ENCODE measurements at regions not wholly inside any gene's neighbourhood (a gene's known extent, or its start where the extent isn't known, plus 50 kb on each side); places are given as distances from the start of the nearest gene placed in this dataset.
A peak's percentile ranks its signal among the peaks of the same experiment; 100 is the strongest.

GRCh38 chr12:127485528-127485927 is 781.4 kb upstream of the TMEM132C start:
- peak overlapping the region; percentile 54 for H3K4me2 ChIP-seq (ENCODE audit: low read length)
- no peaks in the 10 kb centered on the region for H3F3A ChIP-seq (ENCODE audit: low read length, unreplicated experiment)
- no peaks in the 10 kb centered on the region for H4K20me1 ChIP-seq (ENCODE audit: low read length)
- H3K9ac ChIP-seq (ENCODE audit: low read length): peak overlapping the region; percentile 30; the same call in 1 of the 2 replicates
- TF ChIP-seq EZH2phosphoT487 (IDR thresholded peaks at IDR 0.05; ENCODE audit: borderline replicate concordance, low read length): no peak
- TF ChIP-seq EZH2 (IDR thresholded peaks at IDR 0.05; ENCODE audit: low read length, unreplicated experiment): no peak
- TF ChIP-seq, protein P1, sequence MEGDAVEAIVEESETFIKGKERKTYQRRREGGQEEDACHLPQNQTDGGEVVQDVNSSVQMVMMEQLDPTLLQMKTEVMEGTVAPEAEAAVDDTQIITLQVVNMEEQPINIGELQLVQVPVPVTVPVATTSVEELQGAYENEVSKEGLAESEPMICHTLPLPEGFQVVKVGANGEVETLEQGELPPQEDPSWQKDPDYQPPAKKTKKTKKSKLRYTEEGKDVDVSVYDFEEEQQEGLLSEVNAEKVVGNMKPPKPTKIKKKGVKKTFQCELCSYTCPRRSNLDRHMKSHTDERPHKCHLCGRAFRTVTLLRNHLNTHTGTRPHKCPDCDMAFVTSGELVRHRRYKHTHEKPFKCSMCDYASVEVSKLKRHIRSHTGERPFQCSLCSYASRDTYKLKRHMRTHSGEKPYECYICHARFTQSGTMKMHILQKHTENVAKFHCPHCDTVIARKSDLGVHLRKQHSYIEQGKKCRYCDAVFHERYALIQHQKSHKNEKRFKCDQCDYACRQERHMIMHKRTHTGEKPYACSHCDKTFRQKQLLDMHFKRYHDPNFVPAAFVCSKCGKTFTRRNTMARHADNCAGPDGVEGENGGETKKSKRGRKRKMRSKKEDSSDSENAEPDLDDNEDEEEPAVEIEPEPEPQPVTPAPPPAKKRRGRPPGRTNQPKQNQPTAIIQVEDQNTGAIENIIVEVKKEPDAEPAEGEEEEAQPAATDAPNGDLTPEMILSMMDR (conservative IDR thresholded peaks at IDR 0.05; ENCODE audit: low read depth, low read length): peak; percentile 81
- BruUV-seq (replicated peaks): no TSS peak
- H3K9me2 ChIP-seq (replicated peaks; ENCODE audit: low read length): no peaks in the 10 kb centered on the region
- H3K27me3 ChIP-seq (ENCODE audit: low read length): no peaks in the 10 kb centered on the region
- peak; percentile 80 for ATAC-seq
- POLR2A ChIA-PET (ENCODE audit: unreplicated experiment): interaction anchor here (0.6 kb wide), 1 partner anchor 359 kb away, joined by 3 read pairs; no protein-coding TSS in a partner anchor
- no peaks in the 10 kb centered on the region for H3K79me2 ChIP-seq (ENCODE audit: low read length)
- intact Hi-C loops (cut with micrococcal nuclease): loop anchor here (1.0 to 5.0 kb wide), 3 partner anchors 192 to 584 kb away; no protein-coding TSS in a partner anchor
- DNase-seq: peak; percentile 98
- 0 out of 2 replicates have a peak overlapping the region, but pooled peaks have one; percentile 22 for H2AFZ ChIP-seq (ENCODE audit: low read length)
- no peak overlapping the region for H3K4me3 ChIP-seq (ENCODE audit: low read length)
- H3K36me3 ChIP-seq (ENCODE audit: low read depth, low read length): no peaks in the 10 kb centered on the region
- H3K27ac ChIP-seq (ENCODE audit: low read length): peak overlapping the region; percentile 79
- H3K9me3 ChIP-seq (ENCODE audit: low read length): no peaks in the 10 kb centered on the region
- CTCF ChIA-PET: interaction anchor here (0.8 to 1.4 kb wide), 2 partner anchors 74 to 192 kb away, joined by 3 to 19 read pairs; no protein-coding TSS in a partner anchor
- peaks cover 32% of the 10 kb centered on the region for H3K4me1 ChIP-seq (ENCODE audit: insufficient read depth, low read length)

DNA sequence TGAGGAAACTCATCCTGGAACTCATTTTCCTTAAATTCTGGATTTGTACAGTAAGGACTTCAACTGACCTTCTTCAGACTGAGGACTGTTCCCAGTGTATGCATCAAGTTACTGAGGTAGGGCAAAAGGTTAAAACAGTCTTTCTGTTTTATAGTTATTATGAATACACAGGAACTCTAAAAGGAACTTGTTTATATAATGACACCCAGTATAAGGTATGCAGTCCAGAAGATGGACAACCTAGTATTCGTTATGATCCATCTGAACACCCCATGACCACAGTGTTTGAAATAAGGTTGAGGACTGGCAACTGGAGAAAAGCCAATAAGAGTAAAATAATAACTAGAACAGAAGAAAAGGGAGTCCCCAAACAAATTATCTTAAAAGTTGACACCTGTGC is 779.9 kb upstream of the TMEM132C start:
- Histone ChIP-seq H3F3A (ENCODE audit: low read length, unreplicated experiment) (no peaks in the 10 kb centered on the region), H3K4me3 (ENCODE audit: low read length) (no peak overlapping the region), H2AFZ (ENCODE audit: low read length) (no peak overlapping the region), H3K9me2 (replicated peaks; ENCODE audit: low read length) (no peaks in the 10 kb centered on the region), H3K36me3 (ENCODE audit: low read depth, low read length) (no peaks in the 10 kb centered on the region), H3K27ac (ENCODE audit: low read length) (peak overlapping the region; percentile 79), H3K27me3 (ENCODE audit: low read length) (no peaks in the 10 kb centered on the region), H4K20me1 (ENCODE audit: low read length) (no peaks in the 10 kb centered on the region), H3K4me2 (ENCODE audit: low read length) (peak overlapping the region; percentile 54), H3K9ac (ENCODE audit: low read length) (peak overlapping the region; percentile 30; the same call in 1 of the 2 replicates), H3K79me2 (ENCODE audit: low read length) (no peaks in the 10 kb centered on the region), H3K4me1 (ENCODE audit: insufficient read depth, low read length) (peaks cover 32% of the 10 kb centered on the region), H3K9me3 (ENCODE audit: low read length) (no peaks in the 10 kb centered on the region)
- ATAC-seq (peak; percentile 80), DNase-seq (peak; percentile 88)
- CTCF ChIA-PET: no interaction called here
- no TSS peak for BruUV-seq (replicated peaks)
- TF ChIP-seq EZH2 (IDR thresholded peaks at IDR 0.05; ENCODE audit: low read length, unreplicated experiment): no peak
- TF ChIP-seq EZH2phosphoT487 (IDR thresholded peaks at IDR 0.05; ENCODE audit: borderline replicate concordance, low read length): no peak
- TF ChIP-seq, protein P1 (conservative IDR thresholded peaks at IDR 0.05; ENCODE audit: low read depth, low read length): no peak
- intact Hi-C loops (cut with micrococcal nuclease): loop anchor here (1.0 to 5.0 kb wide), 2 partner anchors 72 to 205 kb away; no protein-coding TSS in a partner anchor
- POLR2A ChIA-PET (ENCODE audit: unreplicated experiment): no interaction called here

- H3K4me1 ChIP-seq (ENCODE audit: insufficient read depth, low read length): peaks cover 32% of the 10 kb centered on the region
- H3F3A ChIP-seq (ENCODE audit: low read length, unreplicated experiment): no peaks in the 10 kb centered on the region
- no peak overlapping the region for H3K9ac ChIP-seq (ENCODE audit: low read length)
- no peak overlapping the region for H3K27ac ChIP-seq (ENCODE audit: low read length)
- H3K27me3 ChIP-seq (ENCODE audit: low read length): no peaks in the 10 kb centered on the region
- H3K4me3 ChIP-seq (ENCODE audit: low read length): no peak overlapping the region
- H3K9me3 ChIP-seq (ENCODE audit: low read length): no peaks in the 10 kb centered on the region
- H4K20me1 ChIP-seq (ENCODE audit: low read length): no peaks in the 10 kb centered on the region
- H3K36me3 ChIP-seq (ENCODE audit: low read depth, low read length): no peaks in the 10 kb centered on the region
- H3K9me2 ChIP-seq (replicated peaks; ENCODE audit: low read length): no peaks in the 10 kb centered on the region
- CTCF ChIA-PET: no interaction called here
- H3K79me2 ChIP-seq (ENCODE audit: low read length): no peaks in the 10 kb centered on the region
- DNase-seq: no peak
- no TSS peak for BruUV-seq (replicated peaks)
- POLR2A ChIA-PET (ENCODE audit: unreplicated experiment): no interaction called here
- no peak overlapping the region for H3K4me2 ChIP-seq (ENCODE audit: low read length)
- no peak overlapping the region for H2AFZ ChIP-seq (ENCODE audit: low read length)
- intact Hi-C loops (cut with micrococcal nuclease): loop anchor here (5.0 kb wide), 1 partner anchor 203 kb away; no protein-coding TSS in a partner anchor
- TF ChIP-seq EZH2phosphoT487 (IDR thresholded peaks at IDR 0.05; ENCODE audit: borderline replicate concordance, low read length) (no peak), EZH2 (IDR thresholded peaks at IDR 0.05; ENCODE audit: low read length, unreplicated experiment) (no peak)
- TF ChIP-seq, protein P1 (conservative IDR thresholded peaks at IDR 0.05; ENCODE audit: low read depth, low read length): no peak
- no peak for ATAC-seq
Observed at GRCh38 chr12:127489061-127489460, 777.9 kb upstream of the TMEM132C start.

Measured in PC-3 (cell line).